HG03175 (cell line): ENCODE measurements at regions not wholly inside any gene's neighbourhood (a gene's known extent, or its start where the extent isn't known, plus 50 kb on each side); places are given as distances from the start of the nearest gene placed in this dataset.
A peak's percentile ranks its signal among the peaks of the same experiment; 100 is the strongest.

Source experiments
- ATAC-seq: cut with Tn5 transposase; IDR thresholded peaks from one replicate; pipeline ENCODE4 v1.9.1; 2021; ENCODE audit warnings: mild to moderate bottlenecking, moderate library complexity; ENCODE audit not compliant: unreplicated experiment

- ATAC-seq: no peak
Observed at GRCh38 chr7:73963252-73963822, 64.6 kb upstream of the ELN start.

GRCh38 chr7:73964786-73965185 lies 63.2 kb upstream of the ELN start:
- no peak for ATAC-seq

GRCh38 chr7:73966062-73966940 lies 61.7 kb upstream of the ELN start:
- ATAC-seq: no peak

- ATAC-seq: no peak
Observed at GRCh38 chr7:73966941-73967831, 60.8 kb upstream of the ELN start.

GRCh38 chr7:73967832-73968290 lies 60.1 kb upstream of the ELN start:
- ATAC-seq: no peak

- no peak for ATAC-seq
Observed at GRCh38 chr7:73968487-73968886, 59.5 kb upstream of the ELN start.

GRCh38 chr7:73969991-73970390 lies 58.0 kb upstream of the ELN start:
- no peak for ATAC-seq

- no peak for ATAC-seq
Observed at GRCh38 chr7:73970801-73971229, 57.2 kb upstream of the ELN start.

GRCh38 chr7:73971322-73971703 lies 56.7 kb upstream of the ELN start:
- peak; percentile 86 for ATAC-seq

GRCh38 chr7:73971704-73972341 lies 56.1 kb upstream of the ELN start:
- ATAC-seq: no peak

GRCh38 chr7:73972614-73973013 lies 55.4 kb upstream of the ELN start:
- ATAC-seq: no peak

GRCh38 chr7:73973091-73973490 lies 54.9 kb upstream of the ELN start:
- ATAC-seq: no peak

- ATAC-seq: no peak
Observed at GRCh38 chr7:73974101-73974947, 53.6 kb upstream of the ELN start.

GRCh38 chr7:73974948-73975926 lies 52.7 kb upstream of the ELN start:
- ATAC-seq: no peak

- no peak for ATAC-seq
Observed at GRCh38 chr7:73976761-73977618, 51.0 kb upstream of the ELN start.

- no peak for ATAC-seq
Observed at GRCh38 chr7:73977619-73978618, 50.1 kb upstream of the ELN start.
